Fibroblast of villous mesenchyme (primary cell): ENCODE measurements at regions not wholly inside any gene's neighbourhood (a gene's known extent, or its start where the extent isn't known, plus 50 kb on each side); places are given as distances from the start of the nearest gene placed in this dataset.

Experiments used
- DNase-seq: peaks from one replicate; pipeline ENCODE4 v3.0.0-alpha.2; 2010; ENCODE audit warnings: low read depth
- H3K4me3 ChIP-seq: 2 replicates; pipeline ENCODE4 v1.5.1; 2011; ENCODE audit warnings: low read depth, mild to moderate bottlenecking, low read length
- TF ChIP-seq, protein P1 (sequence below): IDR thresholded peaks from 2 replicates; pipeline ENCODE4 v1.5.1; 2012; ENCODE audit warnings: low read depth, mild to moderate bottlenecking, low read length; ENCODE audit not compliant: insufficient read depth

DNA sequence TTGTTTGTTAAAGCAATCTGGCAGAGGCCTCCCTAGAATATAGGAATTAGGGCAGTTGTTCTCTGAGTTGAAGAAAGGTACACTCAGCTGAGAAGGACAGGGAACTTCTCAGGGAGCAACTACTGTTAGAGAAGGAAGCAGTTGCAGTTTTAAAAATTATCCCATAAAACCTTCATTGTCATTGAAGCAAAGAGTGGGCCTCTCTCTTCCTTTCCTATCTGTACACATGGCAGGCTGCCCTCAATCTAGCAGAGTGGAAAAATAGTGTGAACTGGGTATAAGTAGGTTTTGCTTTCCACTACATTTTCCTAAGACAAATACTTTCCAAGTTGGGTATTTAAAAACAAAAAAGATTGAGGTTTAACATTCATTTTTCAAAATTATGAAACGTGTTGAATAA is 236.7 kb upstream of the KLF14 start:
- DNase-seq = no peak
- H3K4me3 ChIP-seq = no peak overlapping the region
- TF ChIP-seq, protein P1, sequence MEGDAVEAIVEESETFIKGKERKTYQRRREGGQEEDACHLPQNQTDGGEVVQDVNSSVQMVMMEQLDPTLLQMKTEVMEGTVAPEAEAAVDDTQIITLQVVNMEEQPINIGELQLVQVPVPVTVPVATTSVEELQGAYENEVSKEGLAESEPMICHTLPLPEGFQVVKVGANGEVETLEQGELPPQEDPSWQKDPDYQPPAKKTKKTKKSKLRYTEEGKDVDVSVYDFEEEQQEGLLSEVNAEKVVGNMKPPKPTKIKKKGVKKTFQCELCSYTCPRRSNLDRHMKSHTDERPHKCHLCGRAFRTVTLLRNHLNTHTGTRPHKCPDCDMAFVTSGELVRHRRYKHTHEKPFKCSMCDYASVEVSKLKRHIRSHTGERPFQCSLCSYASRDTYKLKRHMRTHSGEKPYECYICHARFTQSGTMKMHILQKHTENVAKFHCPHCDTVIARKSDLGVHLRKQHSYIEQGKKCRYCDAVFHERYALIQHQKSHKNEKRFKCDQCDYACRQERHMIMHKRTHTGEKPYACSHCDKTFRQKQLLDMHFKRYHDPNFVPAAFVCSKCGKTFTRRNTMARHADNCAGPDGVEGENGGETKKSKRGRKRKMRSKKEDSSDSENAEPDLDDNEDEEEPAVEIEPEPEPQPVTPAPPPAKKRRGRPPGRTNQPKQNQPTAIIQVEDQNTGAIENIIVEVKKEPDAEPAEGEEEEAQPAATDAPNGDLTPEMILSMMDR = no peak

DNA sequence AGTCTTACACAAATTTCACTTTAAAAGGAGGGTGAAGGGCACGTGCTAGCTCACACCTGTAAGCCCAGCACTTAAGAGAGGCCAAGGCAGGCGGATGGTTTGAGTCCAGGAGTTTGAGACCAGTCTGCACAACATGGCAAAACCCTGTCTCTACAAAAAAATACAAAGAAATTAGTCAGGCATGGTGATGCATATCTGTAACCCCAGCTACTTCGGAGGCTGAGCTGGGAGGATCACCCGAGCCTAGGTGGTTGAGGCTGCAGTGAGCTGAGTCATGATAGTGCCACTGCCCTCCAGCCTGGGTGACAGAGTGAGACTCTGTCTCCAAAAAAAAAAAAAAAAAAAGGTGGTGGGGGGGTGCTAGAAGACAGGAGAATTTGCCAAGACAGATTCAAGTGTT is 237.3 kb upstream of the KLF14 start:
- DNase-seq = no peak
- H3K4me3 ChIP-seq = no peak overlapping the region
- TF ChIP-seq, protein P1 = no peak

DNA sequence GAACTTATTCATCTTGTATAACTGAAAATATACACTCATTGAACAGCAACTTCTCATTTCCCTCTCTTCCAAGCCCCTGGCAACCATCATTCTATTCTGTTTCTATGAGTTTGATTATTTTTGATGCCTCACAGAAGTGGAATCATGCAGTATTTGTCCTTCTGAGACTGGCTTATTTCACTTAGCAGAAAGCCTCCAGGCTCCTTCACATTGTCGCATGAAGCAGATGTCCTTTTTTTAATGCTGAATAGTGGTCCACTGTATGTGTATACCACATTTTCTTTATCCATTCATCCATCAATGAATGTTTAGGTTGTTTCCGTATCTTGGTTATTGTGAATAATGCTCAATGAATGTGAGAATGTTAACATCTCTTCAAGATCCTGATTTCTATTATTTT is 238.2 kb upstream of the KLF14 start:
- H3K4me3 ChIP-seq = no peak overlapping the region
- DNase-seq = no peak
- TF ChIP-seq, protein P1 = no peak

DNA sequence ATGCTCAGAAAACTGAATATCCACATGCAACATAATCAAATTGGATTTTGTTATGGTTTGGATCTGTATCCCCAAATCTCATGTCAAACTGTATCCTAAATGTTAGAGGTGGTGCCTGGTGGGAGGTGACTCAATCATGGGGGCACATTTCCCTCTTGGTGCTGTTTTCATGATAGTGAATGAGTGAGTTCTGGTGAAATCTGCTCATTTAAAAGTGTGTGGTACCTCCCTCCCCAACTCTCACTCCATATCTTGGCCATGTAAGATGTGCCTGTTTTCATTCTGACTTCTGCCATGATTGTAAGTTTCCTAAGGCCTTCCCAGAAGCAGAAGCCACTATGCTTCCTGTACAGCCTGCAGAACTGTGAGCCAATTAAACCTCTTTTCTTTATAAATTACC is 239.6 kb upstream of the KLF14 start:
- TF ChIP-seq, protein P1 = no peak
- DNase-seq = no peak
- no peak overlapping the region for H3K4me3 ChIP-seq

DNA sequence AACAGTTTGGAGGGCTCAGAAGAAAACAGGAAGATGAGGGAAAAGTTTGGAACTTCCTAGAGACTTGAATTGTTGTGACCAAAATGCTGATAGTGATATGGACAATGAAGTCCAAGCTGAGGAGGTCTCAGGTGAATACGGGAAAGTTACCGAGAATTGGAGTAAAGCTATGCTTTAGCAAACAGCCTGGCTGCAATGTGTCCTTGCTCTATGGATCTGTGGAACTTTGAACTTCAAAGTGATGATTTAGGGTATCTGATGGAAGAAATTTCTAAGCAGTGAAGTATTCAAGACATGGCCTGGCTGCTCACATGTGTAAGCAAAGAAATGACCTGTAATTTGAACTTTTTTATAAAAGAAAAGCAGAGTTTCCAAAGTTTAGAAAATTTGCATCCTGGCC is 240.2 kb upstream of the KLF14 start:
- DNase-seq = no peak
- no peak overlapping the region for H3K4me3 ChIP-seq
- TF ChIP-seq, protein P1 = no peak

DNA sequence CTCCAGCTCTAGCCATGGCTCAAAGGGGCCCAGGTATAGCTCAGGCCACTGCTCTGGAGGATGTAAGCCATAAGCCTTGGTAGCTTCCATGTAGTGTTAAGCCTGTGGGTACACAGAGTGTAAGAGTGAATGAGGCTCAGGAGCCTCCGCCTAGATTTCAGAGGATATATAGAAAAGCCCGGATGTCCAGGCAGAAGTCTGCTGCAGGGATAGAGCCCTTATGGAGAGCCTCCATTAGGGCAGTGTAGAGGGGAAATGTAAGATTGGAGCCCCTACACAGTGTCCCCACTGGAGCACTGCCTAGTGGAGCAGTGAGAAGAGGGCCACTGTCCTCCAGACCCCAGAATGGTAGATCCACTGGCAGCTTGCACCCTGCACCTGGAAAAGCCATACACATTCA is 240.8 kb upstream of the KLF14 start:
- no peak overlapping the region for H3K4me3 ChIP-seq
- no peak for DNase-seq
- TF ChIP-seq, protein P1 = no peak

DNA sequence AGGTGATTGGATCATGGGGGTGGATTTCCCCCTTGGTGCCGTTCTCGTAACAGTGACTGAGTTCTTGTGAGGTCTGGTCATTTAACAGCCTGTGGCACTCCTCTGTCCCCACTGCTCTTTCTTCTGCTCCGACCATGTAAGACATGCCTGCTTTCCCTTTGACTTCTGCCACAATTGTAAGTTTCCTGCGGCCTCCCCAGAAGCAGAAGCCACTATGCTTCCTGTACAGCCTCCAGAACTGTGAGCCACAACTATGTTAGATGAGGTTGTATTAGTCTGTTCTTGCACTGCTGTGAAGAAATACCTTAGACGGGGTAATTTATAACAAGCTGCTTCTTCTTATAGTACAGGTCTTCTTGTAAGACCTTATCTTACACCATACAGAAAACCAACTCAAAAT is 241.7 kb upstream of the KLF14 start:
- DNase-seq = no peak
- no peak overlapping the region for H3K4me3 ChIP-seq
- TF ChIP-seq, protein P1 = no peak
